Astrocyte of the cerebellum (primary cell): ENCODE measurements at regions not wholly inside any gene's neighbourhood (a gene's known extent, or its start where the extent isn't known, plus 50 kb on each side); places are given as distances from the start of the nearest gene placed in this dataset.

Experiments used
- DNase-seq: peaks from one replicate; pipeline ENCODE4 v3.0.0-alpha.2; 2011; ENCODE audit warnings: low read depth
- H3K4me3 ChIP-seq: 2 replicates; pipeline ENCODE4 v1.5.1; 2011; ENCODE audit warnings: mild to moderate bottlenecking, low read depth, low read length, moderate library complexity
- in situ Hi-C: cut with HindIII; loops from 2 replicates; pipeline ENCODE4 v1.10.0; 2017; ENCODE audit warnings: low sequenced_read_pairs
- TF ChIP-seq, protein P1 (sequence below): IDR thresholded peaks from 2 replicates; pipeline ENCODE4 v1.5.1; 2012; ENCODE audit warnings: low read length, low read depth, moderate library complexity, mild to moderate bottlenecking; ENCODE audit errors: missing control alignments

DNA sequence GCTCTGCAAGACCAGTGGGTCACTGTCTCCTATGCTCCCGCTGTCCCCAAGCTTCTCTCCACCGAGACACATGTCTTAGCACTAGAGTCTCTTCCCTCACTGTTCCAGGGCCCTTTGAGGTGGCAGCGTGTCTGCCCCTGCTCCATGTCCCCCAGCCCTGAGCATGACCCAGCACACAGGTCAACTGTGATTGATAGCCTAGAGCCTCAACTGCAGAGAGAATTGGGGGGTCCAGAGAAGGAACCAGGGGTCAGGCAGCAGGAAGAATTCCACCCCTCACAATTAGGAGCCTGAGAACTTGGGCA lies 54.6 kb upstream of the ODC1 start:
- no peak overlapping the region for H3K4me3 ChIP-seq
- TF ChIP-seq, protein P1, sequence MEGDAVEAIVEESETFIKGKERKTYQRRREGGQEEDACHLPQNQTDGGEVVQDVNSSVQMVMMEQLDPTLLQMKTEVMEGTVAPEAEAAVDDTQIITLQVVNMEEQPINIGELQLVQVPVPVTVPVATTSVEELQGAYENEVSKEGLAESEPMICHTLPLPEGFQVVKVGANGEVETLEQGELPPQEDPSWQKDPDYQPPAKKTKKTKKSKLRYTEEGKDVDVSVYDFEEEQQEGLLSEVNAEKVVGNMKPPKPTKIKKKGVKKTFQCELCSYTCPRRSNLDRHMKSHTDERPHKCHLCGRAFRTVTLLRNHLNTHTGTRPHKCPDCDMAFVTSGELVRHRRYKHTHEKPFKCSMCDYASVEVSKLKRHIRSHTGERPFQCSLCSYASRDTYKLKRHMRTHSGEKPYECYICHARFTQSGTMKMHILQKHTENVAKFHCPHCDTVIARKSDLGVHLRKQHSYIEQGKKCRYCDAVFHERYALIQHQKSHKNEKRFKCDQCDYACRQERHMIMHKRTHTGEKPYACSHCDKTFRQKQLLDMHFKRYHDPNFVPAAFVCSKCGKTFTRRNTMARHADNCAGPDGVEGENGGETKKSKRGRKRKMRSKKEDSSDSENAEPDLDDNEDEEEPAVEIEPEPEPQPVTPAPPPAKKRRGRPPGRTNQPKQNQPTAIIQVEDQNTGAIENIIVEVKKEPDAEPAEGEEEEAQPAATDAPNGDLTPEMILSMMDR, result no peak
- in situ Hi-C loops, result no loop called here
- DNase-seq, result no peak

DNA sequence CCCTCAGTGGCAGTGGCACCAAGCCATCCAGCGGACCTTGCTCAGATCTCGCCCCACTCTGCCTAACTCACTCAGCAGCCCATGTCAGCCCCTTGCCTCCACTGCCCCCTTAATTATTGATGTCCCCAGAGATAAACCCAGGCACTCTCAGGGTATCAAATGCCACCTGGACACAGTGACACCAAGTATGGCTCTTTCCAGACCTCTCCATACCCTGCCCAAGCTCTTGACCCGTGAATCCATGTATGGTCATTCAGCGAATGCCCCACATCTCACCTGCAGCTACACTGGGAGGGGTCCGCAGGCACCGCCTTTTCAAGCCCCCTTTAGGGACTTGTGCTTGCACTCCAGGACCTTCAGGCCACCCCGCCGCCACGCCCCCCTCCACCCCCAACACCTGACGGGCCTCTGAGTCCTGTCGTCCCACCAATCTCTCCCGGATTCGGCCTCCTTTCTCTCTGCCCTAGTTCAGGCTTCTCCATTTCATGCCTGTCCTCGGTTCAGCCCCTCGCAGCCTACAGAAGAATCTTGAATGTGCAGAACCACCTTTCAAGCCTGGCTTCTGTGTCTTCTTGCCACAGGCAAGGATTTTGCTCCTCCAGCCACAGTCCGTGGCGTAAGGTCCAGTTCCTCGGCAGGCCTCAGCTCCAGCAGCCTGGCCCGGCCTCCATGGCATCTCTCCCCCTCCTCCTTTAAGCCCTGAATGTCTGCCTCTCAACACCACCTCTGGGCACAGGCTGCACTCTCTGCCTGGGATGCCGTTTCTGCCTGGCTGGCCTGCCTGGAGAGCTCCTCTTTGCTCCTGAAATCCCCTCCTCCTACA lies 54.1 kb upstream of the ODC1 start:
- H3K4me3 ChIP-seq, result no peak overlapping the region
- TF ChIP-seq, protein P1, result no peak
- no peak for DNase-seq
- in situ Hi-C loops, result no loop called here

DNA sequence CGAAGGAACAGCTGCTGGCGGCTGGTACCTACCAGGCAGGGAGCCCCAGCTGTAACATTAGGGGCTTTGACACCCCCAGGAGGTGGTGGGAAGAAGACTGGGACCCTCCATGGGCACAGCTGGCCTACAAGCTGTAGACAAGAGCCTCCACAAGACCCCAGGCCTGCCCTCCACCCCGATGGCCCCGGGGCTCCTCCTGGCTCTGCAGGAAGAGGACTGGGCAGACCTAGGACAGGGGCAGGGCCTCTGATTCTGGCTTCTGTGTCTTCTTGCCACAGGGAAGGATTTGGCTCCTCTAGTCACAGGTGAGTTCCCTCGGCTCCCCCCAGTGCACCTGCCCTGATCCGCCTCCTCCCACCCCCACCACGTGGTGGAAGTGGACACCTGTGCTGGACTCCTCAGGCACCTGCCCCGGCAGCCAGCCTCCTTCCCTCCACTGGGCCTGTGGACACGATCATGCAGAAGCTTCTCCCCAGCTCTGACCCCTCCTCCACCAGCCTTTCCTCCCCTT lies 53.4 kb upstream of the ODC1 start:
- TF ChIP-seq, protein P1, result no peak
- no peak overlapping the region for H3K4me3 ChIP-seq
- DNase-seq, result no peak
- in situ Hi-C loops, result no loop called here

DNA sequence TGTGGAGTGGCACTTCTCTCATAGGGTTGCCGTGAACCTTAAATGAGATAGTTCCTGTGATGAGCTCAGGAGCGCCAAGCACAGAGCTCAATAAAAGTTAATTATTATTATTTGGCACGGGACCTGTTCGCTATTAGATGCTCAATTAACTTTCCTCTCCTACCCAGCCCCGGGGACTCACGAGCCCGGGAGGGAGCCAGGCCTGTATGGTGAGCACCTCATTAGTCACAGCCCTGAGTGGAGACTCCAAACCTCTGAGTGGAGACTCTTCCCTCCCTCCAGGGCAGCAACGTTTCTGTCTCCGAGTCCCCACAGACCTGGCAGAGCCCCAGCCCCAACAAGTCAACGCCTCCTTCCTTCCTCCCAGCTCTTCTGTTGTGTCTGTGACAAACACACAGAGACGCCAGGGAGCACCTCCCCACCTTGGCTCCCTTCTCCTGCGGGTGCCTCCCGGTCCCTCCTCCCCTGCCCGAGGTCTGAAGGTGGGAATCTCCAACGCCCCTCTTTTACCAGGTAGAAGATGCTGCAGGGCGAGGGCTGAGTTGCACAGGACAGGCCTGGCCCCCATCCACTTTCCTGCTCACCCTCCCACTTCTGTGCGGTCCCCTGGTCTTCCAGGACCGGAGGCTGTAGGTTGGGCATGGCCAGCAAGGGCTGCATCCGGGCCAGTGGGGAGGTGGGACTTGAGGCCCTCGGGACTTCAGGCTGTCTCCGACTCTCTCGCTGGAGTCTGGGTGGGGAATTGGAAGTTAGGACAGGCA lies 52.7 kb upstream of the ODC1 start:
- in situ Hi-C loops, result no loop called here
- DNase-seq, result no peak
- TF ChIP-seq, protein P1, result no peak
- H3K4me3 ChIP-seq, result no peak overlapping the region

DNA sequence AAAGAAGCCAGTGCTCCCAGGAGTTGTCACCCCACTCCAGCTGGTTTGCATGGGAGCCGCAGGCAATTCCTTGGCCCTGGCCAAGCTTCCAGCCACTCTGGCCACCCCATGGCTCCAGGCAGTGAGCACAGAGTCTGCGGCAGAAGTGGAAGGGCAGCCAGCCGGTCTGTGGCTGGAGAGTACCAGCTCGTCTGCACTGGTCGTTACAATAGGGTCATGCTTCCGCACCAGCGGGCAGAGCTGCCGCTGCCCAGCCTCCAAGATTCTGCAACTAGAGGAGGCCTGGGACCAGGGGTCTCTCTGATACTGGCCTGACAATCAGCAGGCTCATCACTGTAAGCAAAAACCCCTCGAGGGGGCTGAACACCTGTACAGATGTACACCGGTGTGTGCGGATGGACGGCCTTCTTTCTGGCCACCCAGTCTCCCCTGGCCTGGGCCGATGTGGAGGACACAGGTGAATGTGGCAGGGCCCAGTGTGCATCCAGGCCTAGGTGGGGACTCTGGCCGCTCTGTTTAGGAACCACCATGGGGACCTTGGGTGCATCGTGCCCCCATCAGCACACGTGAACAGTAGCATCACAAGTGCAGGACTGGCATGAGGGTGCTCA lies 51.9 kb upstream of the ODC1 start:
- H3K4me3 ChIP-seq, result no peak overlapping the region
- TF ChIP-seq, protein P1, result no peak
- no peak for DNase-seq
- in situ Hi-C loops, result no loop called here

DNA sequence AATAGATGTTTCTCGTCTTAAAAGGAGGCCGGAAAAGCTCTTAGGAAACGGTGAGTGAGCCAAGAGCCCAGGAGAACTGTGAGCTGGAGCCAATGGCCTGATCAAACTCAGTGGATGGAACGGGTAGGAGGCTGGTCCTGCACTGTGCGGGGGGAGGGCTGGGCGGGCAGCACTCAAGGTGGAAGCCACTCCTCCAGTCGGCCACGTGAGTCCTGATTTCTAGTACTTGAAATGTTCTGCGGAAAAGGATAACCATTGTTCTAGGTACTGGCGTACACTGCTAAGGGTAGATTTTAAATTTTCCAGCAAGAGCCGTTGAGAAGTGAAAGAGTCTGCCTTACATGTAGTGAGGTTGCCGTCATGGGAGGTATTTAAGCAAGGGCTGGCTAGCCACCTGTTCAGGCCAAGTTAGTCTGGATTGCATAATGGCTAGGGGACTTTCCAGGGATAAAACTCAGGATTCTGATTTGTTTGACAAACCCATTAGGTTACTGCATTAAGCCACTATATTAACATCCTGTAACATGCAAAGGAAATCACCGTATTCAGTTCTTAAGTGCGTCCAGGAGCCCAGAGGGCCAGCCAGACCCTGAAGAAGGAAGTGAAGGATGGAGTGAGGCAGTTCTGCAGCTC lies 51.3 kb upstream of the ODC1 start:
- in situ Hi-C loops, result no loop called here
- TF ChIP-seq, protein P1, result no peak
- DNase-seq, result no peak
- H3K4me3 ChIP-seq, result no peak overlapping the region
